OCI-LY1 (cell line): ENCODE measurements at regions not wholly inside any gene's neighbourhood (a gene's known extent, or its start where the extent isn't known, plus 50 kb on each side); places are given as distances from the start of the nearest gene placed in this dataset.

ENCODE experiments used
- EZH2 ChIP-seq: fragments of 200-600 bp; sonication (generic), shearing (Covaris generic); IDR thresholded peaks from 2 replicates; pipeline ENCODE4 v1.8.0; 2017; ENCODE audit warnings: borderline replicate concordance, mixed run types, mild to moderate bottlenecking, antibody characterized with exemption, low read length, moderate library complexity, mixed read lengths
- TF ChIP-seq, protein P1 (sequence below): fragments of 200-600 bp; sonication (generic), shearing (Covaris generic); IDR thresholded peaks from 2 replicates; pipeline ENCODE4 v1.5.1; 2017; ENCODE audit warnings: mild to moderate bottlenecking, antibody characterized with exemption, low read length, moderate library complexity, mixed read lengths

DNA sequence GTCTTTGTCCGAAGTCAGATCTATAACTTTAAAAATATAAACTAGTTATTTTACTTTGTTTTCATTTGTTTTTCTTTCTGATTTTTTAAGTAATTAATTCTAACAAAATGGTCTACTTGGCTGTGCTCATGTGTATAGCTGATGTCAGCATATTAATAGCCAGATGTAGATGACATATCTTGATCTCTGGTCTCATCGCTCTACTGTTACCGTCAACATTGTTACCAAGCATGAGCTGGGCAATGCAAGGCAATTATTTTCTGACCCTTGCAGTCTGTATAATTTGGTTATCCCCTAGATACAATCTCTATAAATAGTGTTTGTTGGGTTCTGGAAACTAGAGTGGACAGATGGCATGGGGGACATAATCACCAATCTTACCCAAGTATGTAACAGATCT, 151.6 kb upstream of the PTPRK start:
- TF ChIP-seq, protein P1, sequence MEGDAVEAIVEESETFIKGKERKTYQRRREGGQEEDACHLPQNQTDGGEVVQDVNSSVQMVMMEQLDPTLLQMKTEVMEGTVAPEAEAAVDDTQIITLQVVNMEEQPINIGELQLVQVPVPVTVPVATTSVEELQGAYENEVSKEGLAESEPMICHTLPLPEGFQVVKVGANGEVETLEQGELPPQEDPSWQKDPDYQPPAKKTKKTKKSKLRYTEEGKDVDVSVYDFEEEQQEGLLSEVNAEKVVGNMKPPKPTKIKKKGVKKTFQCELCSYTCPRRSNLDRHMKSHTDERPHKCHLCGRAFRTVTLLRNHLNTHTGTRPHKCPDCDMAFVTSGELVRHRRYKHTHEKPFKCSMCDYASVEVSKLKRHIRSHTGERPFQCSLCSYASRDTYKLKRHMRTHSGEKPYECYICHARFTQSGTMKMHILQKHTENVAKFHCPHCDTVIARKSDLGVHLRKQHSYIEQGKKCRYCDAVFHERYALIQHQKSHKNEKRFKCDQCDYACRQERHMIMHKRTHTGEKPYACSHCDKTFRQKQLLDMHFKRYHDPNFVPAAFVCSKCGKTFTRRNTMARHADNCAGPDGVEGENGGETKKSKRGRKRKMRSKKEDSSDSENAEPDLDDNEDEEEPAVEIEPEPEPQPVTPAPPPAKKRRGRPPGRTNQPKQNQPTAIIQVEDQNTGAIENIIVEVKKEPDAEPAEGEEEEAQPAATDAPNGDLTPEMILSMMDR = no peak
- no peak for TF ChIP-seq EZH2
